ENCODE measurements at regions not wholly inside any gene's neighbourhood (a gene's known extent, or its start where the extent isn't known, plus 50 kb on each side); places are given as distances from the start of the nearest gene placed in this dataset.
"Not testable (repeated sequence)": the region's sequence is repeated elsewhere in the genome, so short reads cannot be mapped to it uniquely, and the experiment has no call there.

DNA sequence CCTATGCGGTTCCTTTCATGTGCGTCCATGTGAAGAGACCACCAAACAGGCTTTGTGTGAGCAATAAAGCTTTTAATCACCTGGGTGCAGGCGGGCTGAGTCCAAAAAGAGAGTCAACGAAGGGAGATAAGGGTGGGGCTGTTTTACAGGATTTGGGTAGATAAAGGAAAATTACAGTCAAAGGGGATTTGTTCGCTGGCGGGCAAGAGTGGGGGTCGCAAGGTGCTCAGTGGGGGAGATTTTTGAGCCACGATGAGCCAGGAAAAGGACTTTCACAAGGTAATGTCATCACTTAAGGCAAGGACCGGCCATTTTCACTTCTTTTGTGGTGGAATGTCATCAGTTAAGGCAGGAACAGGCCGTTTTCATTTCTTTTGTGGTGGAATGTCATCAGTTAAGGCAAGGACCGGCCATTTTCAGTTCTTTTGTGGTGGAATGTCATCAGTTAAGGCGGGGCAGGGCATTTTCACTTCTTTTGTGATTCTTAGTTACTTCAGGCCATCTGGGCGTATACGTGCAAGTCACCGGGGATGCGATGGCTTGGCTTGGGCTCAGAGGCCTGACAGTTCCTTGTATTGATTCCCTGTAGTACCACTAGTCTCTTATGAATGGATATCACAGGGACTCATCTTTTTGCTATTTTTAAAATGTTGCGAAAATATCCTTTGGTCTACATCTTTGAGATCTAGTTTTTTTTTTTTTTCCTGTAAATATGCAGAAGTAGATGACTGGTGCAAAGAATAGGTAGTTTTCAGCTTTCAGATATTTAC, 371.2 kb upstream of the SEMA6A start:
- not testable (repeated sequence) for H3K4me1 Mint-ChIP-seq; H3K36me3 Mint-ChIP-seq (ENCODE audit: low read depth); H3K27ac Mint-ChIP-seq; DNase-seq; H3K27me3 Mint-ChIP-seq; ATAC-seq; H3K9me3 ChIP-seq (ENCODE audit: control insufficient read depth, low read length, poor library complexity, severe bottlenecking); H3K4me3 Mint-ChIP-seq

- Mint-ChIP-seq H3K27me3 (peaks cover 14% of the 10 kb centered on the region), H3K36me3 (ENCODE audit: low read depth) (no peaks in the 10 kb centered on the region)
- ATAC-seq: no peak
These were observed 369.6 kb upstream of the SEMA6A start for GRCh38 chr5:116944183-116944582.

GRCh38 chr5:116942622-116943021, 368.0 kb upstream of the SEMA6A start:
- Mint-ChIP-seq H3K4me3 (no peak overlapping the region), H3K4me1 (no peaks in the 10 kb centered on the region), H3K27me3 (peaks cover 14% of the 10 kb centered on the region), H3K27ac (no peak overlapping the region), H3K36me3 (ENCODE audit: low read depth) (no peaks in the 10 kb centered on the region)
- H3K9me3 ChIP-seq (ENCODE audit: control insufficient read depth, low read length, poor library complexity, severe bottlenecking): no peaks in the 10 kb centered on the region
- ATAC-seq (no peak), DNase-seq (no peak)

More at GRCh38 chr5:116944183-116944582, 369.6 kb upstream of the SEMA6A start:
- no peak for DNase-seq
- H3K27ac Mint-ChIP-seq: no peak overlapping the region
- no peak overlapping the region for H3K4me3 Mint-ChIP-seq
- peaks cover 2% of the 10 kb centered on the region for H3K4me1 Mint-ChIP-seq
- no peaks in the 10 kb centered on the region for H3K9me3 ChIP-seq (ENCODE audit: control insufficient read depth, low read length, poor library complexity, severe bottlenecking)

DNA sequence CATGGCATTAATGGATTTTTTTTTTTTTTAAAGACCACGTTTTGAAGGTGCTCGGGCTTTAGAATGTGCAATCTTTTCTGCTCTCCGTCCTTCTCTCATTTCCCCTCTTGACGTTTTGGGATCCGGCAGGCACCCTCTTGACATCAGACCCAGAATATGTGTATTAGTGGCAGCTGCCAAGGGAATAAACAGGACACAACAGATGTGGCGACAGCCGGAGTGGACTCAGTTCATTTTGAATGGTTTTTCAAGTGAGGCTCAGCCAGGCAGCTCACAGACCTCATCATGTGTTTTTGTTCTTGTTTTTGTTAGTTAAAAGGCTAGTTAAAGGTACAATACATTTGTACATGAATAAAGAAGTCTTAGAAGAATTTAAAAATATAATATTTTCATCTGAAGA, 365.0 kb upstream of the SEMA6A start:
- H3K9me3 ChIP-seq (ENCODE audit: control insufficient read depth, low read length, poor library complexity, severe bottlenecking): no peaks in the 10 kb centered on the region
- H3K27ac Mint-ChIP-seq: no peak overlapping the region
- no peaks in the 10 kb centered on the region for H3K4me1 Mint-ChIP-seq
- H3K4me3 Mint-ChIP-seq: no peak overlapping the region
- H3K36me3 Mint-ChIP-seq (ENCODE audit: low read depth): no peaks in the 10 kb centered on the region
- no peak for ATAC-seq
- H3K27me3 Mint-ChIP-seq: peaks cover 4% of the 10 kb centered on the region
- DNase-seq: no peak

DNA sequence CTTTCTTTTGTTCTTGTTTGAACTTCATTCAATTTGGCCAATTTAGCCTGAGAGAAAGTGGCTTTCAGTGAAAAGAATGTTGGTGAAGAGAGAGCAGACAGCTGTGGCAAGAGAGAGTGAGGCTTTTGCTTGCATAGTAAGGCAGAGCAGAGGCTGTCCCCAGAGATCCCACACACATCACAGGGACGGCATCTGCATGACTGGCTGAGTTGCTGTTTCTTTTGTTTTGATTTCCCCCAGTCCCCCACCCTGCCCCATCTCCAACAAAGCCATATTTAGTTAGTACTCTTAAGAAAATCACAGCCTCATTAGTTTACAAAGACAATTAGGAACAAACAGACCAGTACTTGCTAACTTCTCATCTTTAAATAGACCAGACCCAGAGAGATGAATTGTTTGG, 363.9 kb upstream of the SEMA6A start:
- Mint-ChIP-seq H3K27ac (no peak overlapping the region), H3K36me3 (ENCODE audit: low read depth) (no peaks in the 10 kb centered on the region), H3K4me1 (no peaks in the 10 kb centered on the region), H3K27me3 (peaks cover 4% of the 10 kb centered on the region), H3K4me3 (no peak overlapping the region)
- H3K9me3 ChIP-seq (ENCODE audit: control insufficient read depth, low read length, poor library complexity, severe bottlenecking): no peaks in the 10 kb centered on the region
- no peak for DNase-seq
- no peak for ATAC-seq

- Mint-ChIP-seq H3K4me3 (no peak overlapping the region), H3K36me3 (ENCODE audit: low read depth) (no peaks in the 10 kb centered on the region), H3K27me3 (peaks cover 4% of the 10 kb centered on the region), H3K27ac (no peak overlapping the region), H3K4me1 (no peaks in the 10 kb centered on the region)
- ATAC-seq (no peak), DNase-seq (no peak)
- no peaks in the 10 kb centered on the region for H3K9me3 ChIP-seq (ENCODE audit: control insufficient read depth, low read length, poor library complexity, severe bottlenecking)
These were observed 361.0 kb upstream of the SEMA6A start for GRCh38 chr5:116935561-116936162.

- H3K36me3 Mint-ChIP-seq (ENCODE audit: low read depth): no peaks in the 10 kb centered on the region
These were observed 356.0 kb upstream of the SEMA6A start for GRCh38 chr5:116930616-116931015.

GRCh38 chr5:116923344-116923743, 348.7 kb upstream of the SEMA6A start:
- H3K27me3 Mint-ChIP-seq: peaks cover 5% of the 10 kb centered on the region
- no peaks in the 10 kb centered on the region for H3K36me3 Mint-ChIP-seq (ENCODE audit: low read depth)
- DNase-seq (no peak), ATAC-seq (no peak)
- H3K4me3 Mint-ChIP-seq: no peak overlapping the region
- no peak overlapping the region for H3K27ac Mint-ChIP-seq
- H3K4me1 Mint-ChIP-seq: no peaks in the 10 kb centered on the region
- H3K9me3 ChIP-seq (ENCODE audit: control insufficient read depth, low read length, poor library complexity, severe bottlenecking): no peaks in the 10 kb centered on the region

More at GRCh38 chr5:116930616-116931015, 356.0 kb upstream of the SEMA6A start:
- Mint-ChIP-seq H3K27me3 (no peaks in the 10 kb centered on the region), H3K27ac (no peak overlapping the region), H3K4me1 (no peaks in the 10 kb centered on the region), H3K4me3 (no peak overlapping the region)
- no peaks in the 10 kb centered on the region for H3K9me3 ChIP-seq (ENCODE audit: control insufficient read depth, low read length, poor library complexity, severe bottlenecking)
- ATAC-seq (no peak), DNase-seq (no peak)

DNA sequence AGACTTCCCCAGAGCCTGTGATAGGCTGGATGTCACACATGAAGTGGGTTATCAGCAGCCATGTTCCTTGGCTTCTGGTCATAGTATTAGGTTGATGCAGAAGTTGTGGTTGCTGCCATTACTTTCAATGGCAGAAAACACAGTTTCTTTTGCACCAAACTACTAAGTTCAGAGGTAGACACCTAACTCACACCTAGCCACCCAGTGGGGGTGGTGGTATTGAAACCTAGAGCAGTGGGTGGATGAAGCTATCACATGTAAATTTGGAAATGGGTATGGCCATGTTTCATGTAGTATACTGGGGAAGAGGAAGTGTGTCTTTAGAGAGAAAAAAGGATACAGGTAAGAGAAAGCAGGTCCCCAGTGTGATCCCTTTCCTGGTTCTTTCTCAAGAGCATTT, 347.9 kb upstream of the SEMA6A start:
- no peaks in the 10 kb centered on the region for H3K4me1 Mint-ChIP-seq
- H3K4me3 Mint-ChIP-seq: no peak overlapping the region

DNA sequence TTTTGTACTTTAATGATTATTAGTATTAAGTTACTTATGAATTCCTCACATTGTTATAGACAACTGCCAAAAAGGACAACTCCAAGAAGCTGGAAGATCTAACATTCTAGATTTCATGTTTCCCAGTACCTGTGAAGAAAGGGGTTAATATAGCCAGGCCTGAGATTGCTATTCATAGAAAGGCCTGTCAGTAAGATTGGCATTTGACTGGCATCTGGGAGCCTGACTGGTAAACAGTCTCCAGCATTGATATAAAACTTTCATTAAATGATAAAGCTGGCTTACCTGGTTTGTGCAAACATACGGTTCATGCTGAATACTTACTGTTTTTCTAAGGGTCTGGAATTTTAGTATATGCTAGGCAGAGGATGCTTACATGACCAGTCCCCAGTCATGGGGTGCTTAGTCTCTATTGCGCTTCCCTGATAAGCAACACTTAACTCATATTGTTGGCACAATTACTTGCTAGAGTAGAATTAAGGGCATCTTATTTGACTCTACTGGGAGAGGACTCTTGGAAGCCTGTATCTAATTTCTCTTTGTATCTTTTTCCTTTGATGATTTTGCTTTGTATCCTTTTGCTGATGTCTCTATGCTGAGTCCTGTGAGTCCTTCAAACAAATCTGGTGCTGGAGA, 340.4 kb upstream of the SEMA6A start:
- Mint-ChIP-seq H3K4me3 (no peak overlapping the region), H3K27me3 (no peaks in the 10 kb centered on the region), H3K27ac (no peak overlapping the region), H3K36me3 (ENCODE audit: low read depth) (no peaks in the 10 kb centered on the region), H3K4me1 (no peaks in the 10 kb centered on the region)
- ATAC-seq: no peak
- no peak for DNase-seq
- H3K9me3 ChIP-seq (ENCODE audit: control insufficient read depth, low read length, poor library complexity, severe bottlenecking): no peaks in the 10 kb centered on the region

More for the DNA sequence above, 347.9 kb upstream of the SEMA6A start:
- Mint-ChIP-seq H3K27me3 (peaks cover 5% of the 10 kb centered on the region), H3K27ac (no peak overlapping the region), H3K36me3 (ENCODE audit: low read depth) (no peaks in the 10 kb centered on the region)
- ATAC-seq (no peak), DNase-seq (no peak)
- no peaks in the 10 kb centered on the region for H3K9me3 ChIP-seq (ENCODE audit: control insufficient read depth, low read length, poor library complexity, severe bottlenecking)

DNA sequence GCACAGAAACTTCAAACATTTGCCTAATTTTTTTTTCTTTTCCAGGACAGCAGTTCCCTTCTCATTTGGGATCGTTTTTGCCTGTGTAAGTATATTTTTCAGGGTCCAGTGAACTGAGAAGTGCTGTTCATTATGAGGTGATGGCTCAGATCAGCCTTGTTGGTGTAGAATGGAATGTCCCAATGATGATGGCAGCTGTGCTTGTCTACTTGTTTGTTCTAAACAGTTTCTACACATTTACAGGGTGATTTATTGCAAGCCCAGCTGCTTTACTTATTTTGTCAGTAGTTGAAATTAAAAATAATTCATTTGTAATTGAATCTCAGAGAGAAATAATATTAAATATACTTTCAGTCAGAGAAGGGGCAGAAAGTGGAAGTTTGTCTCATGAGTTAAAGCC, 337.6 kb upstream of the SEMA6A start:
- H3K27ac Mint-ChIP-seq: no peak overlapping the region
- H3K9me3 ChIP-seq (ENCODE audit: control insufficient read depth, low read length, poor library complexity, severe bottlenecking): no peaks in the 10 kb centered on the region
- DNase-seq (no peak), ATAC-seq (no peak)
- no peak overlapping the region for H3K4me3 Mint-ChIP-seq
- H3K36me3 Mint-ChIP-seq (ENCODE audit: low read depth): no peaks in the 10 kb centered on the region
- H3K4me1 Mint-ChIP-seq: no peaks in the 10 kb centered on the region
- no peaks in the 10 kb centered on the region for H3K27me3 Mint-ChIP-seq

GRCh38 chr5:116911074-116911473, 336.5 kb upstream of the SEMA6A start:
- no peaks in the 10 kb centered on the region for H3K4me1 Mint-ChIP-seq
- ATAC-seq: no peak
- no peak for DNase-seq
- H3K27ac Mint-ChIP-seq: no peak overlapping the region
- H3K9me3 ChIP-seq (ENCODE audit: control insufficient read depth, low read length, poor library complexity, severe bottlenecking): no peaks in the 10 kb centered on the region
- no peaks in the 10 kb centered on the region for H3K27me3 Mint-ChIP-seq
- H3K4me3 Mint-ChIP-seq: no peak overlapping the region
- no peaks in the 10 kb centered on the region for H3K36me3 Mint-ChIP-seq (ENCODE audit: low read depth)

DNA sequence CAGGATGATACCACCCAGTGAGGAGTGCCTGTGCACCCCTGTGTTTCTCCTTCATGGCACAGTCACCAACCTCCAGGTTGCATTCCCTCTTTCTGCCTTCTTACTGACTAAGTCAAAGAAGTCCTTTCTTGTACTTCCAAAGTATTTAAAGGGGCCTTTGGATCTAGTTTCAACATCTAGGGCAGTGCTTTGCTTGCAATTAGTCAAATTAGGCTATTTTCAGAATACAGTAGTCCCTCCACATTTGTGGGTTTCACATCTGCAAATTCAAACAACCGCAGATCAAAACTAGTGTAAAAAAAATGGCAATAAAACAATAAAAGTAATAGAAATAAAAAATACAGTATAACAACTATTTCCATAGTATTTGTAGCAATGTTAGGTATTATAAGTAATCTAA, 333.9 kb upstream of the SEMA6A start:
- no peaks in the 10 kb centered on the region for H3K36me3 Mint-ChIP-seq (ENCODE audit: low read depth)
- H3K4me3 Mint-ChIP-seq: no peak overlapping the region
- no peak overlapping the region for H3K27ac Mint-ChIP-seq
- no peaks in the 10 kb centered on the region for H3K27me3 Mint-ChIP-seq
- ATAC-seq: no peak
- no peaks in the 10 kb centered on the region for H3K9me3 ChIP-seq (ENCODE audit: control insufficient read depth, low read length, poor library complexity, severe bottlenecking)
- DNase-seq: no peak
- no peaks in the 10 kb centered on the region for H3K4me1 Mint-ChIP-seq

Data from T-helper 17 cell (primary cell).